ENCODE measurements at regions not wholly inside any gene's neighbourhood (a gene's known extent, or its start where the extent isn't known, plus 50 kb on each side); places are given as distances from the start of the nearest gene placed in this dataset.

DNA sequence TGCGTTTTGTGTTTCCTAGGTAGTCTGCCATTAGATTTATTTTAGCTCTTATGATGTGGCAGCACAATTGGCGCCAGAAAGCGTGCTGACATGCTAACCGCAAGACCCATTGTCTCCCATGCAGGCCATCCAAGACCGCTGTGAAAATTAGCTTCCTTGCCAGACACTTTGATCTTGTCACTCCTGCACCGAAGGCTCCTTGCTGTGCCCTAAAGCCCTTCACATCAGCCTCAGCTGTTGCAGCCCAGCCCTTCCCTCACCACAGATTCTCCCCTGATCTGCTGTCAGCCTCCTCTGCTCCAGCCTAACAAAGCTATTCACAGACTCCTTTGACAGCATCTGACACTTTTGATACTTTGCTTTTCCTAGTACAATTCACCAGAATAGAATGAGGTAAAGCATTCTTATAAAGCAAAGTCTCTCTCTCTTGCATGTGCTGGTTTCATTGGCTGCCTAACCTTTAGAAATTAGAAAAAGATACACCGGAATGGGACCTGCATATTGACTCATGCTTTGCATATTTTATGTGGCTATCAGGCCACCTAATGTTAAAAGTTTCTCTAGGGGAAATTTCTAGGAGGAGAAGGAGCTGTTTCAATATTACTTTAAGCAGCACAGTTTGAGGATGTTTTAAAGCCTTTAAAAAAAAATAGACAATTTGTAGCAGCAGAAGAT, 280.3 kb upstream of the FMN2 start:
- TF ChIP-seq, protein P1, sequence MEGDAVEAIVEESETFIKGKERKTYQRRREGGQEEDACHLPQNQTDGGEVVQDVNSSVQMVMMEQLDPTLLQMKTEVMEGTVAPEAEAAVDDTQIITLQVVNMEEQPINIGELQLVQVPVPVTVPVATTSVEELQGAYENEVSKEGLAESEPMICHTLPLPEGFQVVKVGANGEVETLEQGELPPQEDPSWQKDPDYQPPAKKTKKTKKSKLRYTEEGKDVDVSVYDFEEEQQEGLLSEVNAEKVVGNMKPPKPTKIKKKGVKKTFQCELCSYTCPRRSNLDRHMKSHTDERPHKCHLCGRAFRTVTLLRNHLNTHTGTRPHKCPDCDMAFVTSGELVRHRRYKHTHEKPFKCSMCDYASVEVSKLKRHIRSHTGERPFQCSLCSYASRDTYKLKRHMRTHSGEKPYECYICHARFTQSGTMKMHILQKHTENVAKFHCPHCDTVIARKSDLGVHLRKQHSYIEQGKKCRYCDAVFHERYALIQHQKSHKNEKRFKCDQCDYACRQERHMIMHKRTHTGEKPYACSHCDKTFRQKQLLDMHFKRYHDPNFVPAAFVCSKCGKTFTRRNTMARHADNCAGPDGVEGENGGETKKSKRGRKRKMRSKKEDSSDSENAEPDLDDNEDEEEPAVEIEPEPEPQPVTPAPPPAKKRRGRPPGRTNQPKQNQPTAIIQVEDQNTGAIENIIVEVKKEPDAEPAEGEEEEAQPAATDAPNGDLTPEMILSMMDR (IDR thresholded peaks at IDR 0.05) = no peak
- no peak for TF ChIP-seq POLR2A (IDR thresholded peaks at IDR 0.05)
